H1 (cell line): ENCODE measurements at regions not wholly inside any gene's neighbourhood (a gene's known extent, or its start where the extent isn't known, plus 50 kb on each side); places are given as distances from the start of the nearest gene placed in this dataset.

Source experiments
- CTCF ChIA-PET: fragments of 300-600 bp; sonication (Branson Sonifier 250); formaldehyde crosslinking; loops from one replicate; lab custom pipeline; 2021; ENCODE audit not compliant: partially characterized antibody; lab: Charles Lee
- POLR2A ChIA-PET: fragments of 300-600 bp; sonication (Branson Sonifier 250); formaldehyde crosslinking; loops from one replicate; lab custom pipeline; 2021; ENCODE audit warnings: inconsistent platforms; ENCODE audit not compliant: partially characterized antibody; lab: Charles Lee
- DNase-seq, 2 experiments: peaks; one replicate each; pipeline versions ENCODE4 v3.0.0 to v3.0.0-alpha.2; 2010 to 2022; ENCODE audit warnings: low spot score in 2 of 2, low read depth in 1 of 2, mixed read lengths in 1 of 2
- FAIRE-seq: peaks from 2 replicates; lab custom pipeline; 2011; peaks lifted over from hg19 to GRCh38; lab: Jason Lieb, UNC
- H2AFZ ChIP-seq: 2 replicates; pipeline ENCODE4 v1.8.1; 2012; ENCODE audit warnings: low read length, inconsistent platforms
- H2AK5ac ChIP-seq: 2 replicates; pipeline ENCODE4 v1.6.1; 2013; ENCODE audit warnings: low read depth, low read length
- H2BK120ac ChIP-seq: replicated peaks from 2 replicates; pipeline ENCODE3; 2013; ENCODE audit warnings: low read depth, low read length, inconsistent platforms
- H2BK12ac ChIP-seq: 2 replicates; pipeline ENCODE4 v1.6.1; 2013; ENCODE audit warnings: low read depth, low read length
- H2BK15ac ChIP-seq: 2 replicates; pipeline ENCODE4 v1.6.1; 2013; ENCODE audit warnings: low read length
- H2BK20ac ChIP-seq: 2 replicates; pipeline ENCODE4 v1.6.1; 2013; ENCODE audit warnings: low read length
- H2BK5ac ChIP-seq: 2 replicates; pipeline ENCODE4 v1.6.1; 2013; ENCODE audit warnings: low read depth, low read length
- H3K14ac ChIP-seq: 2 replicates; pipeline ENCODE4 v1.6.1; 2013; ENCODE audit warnings: inconsistent platforms; ENCODE audit not compliant: insufficient read length
- H3K18ac ChIP-seq: 2 replicates; pipeline ENCODE4 v1.6.1; 2013; ENCODE audit warnings: low read length; ENCODE audit errors: extremely low read depth
- H3K23ac ChIP-seq: 2 replicates; pipeline ENCODE4 v1.6.1; 2013; ENCODE audit warnings: inconsistent platforms; ENCODE audit not compliant: insufficient read length
- H3K23me2 ChIP-seq: 2 replicates; pipeline ENCODE4 v1.6.1; 2013; ENCODE audit warnings: low read depth, low read length
- H3K27ac ChIP-seq: 2 replicates; pipeline ENCODE4 v1.6.1; 2011; ENCODE audit warnings: low read depth, low read length, inconsistent platforms
- H3K27me3 ChIP-seq, 4 experiments: replicated peaks in 1 of 4; 1 replicate in 1 of 4; 2 replicates in 3 of 4; pipeline versions ENCODE4 v1.6.1 to v1.8.1; 2011 to 2013; ENCODE audit warnings: low read length in 3 of 4, mild to moderate bottlenecking in 3 of 4, inconsistent platforms in 2 of 4, mixed read lengths in 2 of 4, moderate library complexity in 1 of 4; ENCODE audit not compliant: control insufficient read depth in 3 of 4, insufficient read depth in 3 of 4; ENCODE audit errors: extremely low read depth in 1 of 4
- H3K36me3 ChIP-seq, 4 experiments: 2 replicates each; pipeline versions ENCODE4 v1.6.1 to v1.8.1; 2011 to 2013; ENCODE audit warnings: mild to moderate bottlenecking in 4 of 4, low read length in 3 of 4, moderate library complexity in 2 of 4, control low read depth in 1 of 4, inconsistent platforms in 1 of 4; ENCODE audit not compliant: insufficient read depth in 4 of 4, control insufficient read depth in 2 of 4
- H3K4ac ChIP-seq: replicated peaks from 2 replicates; pipeline ENCODE3; 2013; ENCODE audit warnings: low read length, low read depth, mixed read lengths, inconsistent platforms; ENCODE audit not compliant: insufficient read length
- H3K4me1 ChIP-seq, 4 experiments: replicated peaks in 1 of 4; 1 replicate in 1 of 4; 2 replicates in 3 of 4; pipeline versions ENCODE4 v1.6.1 to v1.8.1; 2011 to 2013; ENCODE audit warnings: low read length in 3 of 4, inconsistent platforms in 2 of 4, mixed read lengths in 1 of 4; ENCODE audit not compliant: insufficient read depth in 4 of 4, control insufficient read depth in 3 of 4
- H3K4me2 ChIP-seq, 2 experiments: 2 replicates each; pipeline versions ENCODE4 v1.6.1 to v1.8.1; 2011 to 2013; ENCODE audit warnings: low read depth in 2 of 2, low read length in 2 of 2, control low read depth in 1 of 2, inconsistent platforms in 1 of 2, mild to moderate bottlenecking in 1 of 2; ENCODE audit not compliant: insufficient read depth in 1 of 2
- H3K4me3 ChIP-seq, 4 experiments: fragments of 200-600, 300-600 bp in 1 of 4; sonication (generic), shearing (Covaris generic), sonication (Bioruptor Twin) in 1 of 4; 2 replicates each; pipeline versions ENCODE4 v1.5.1 to v1.8.1; 2011 to 2016; ENCODE audit warnings: low read length in 4 of 4, low read depth in 3 of 4, control low read depth in 2 of 4, inconsistent platforms in 2 of 4, mild to moderate bottlenecking in 2 of 4, mixed read lengths in 1 of 4, moderate library complexity in 1 of 4; ENCODE audit not compliant: insufficient read depth in 2 of 4; ENCODE audit errors: extremely low read depth in 1 of 4
- H3K56ac ChIP-seq: replicated peaks from 2 replicates; pipeline ENCODE3; 2013; ENCODE audit warnings: low read depth, mild to moderate bottlenecking, mixed read lengths, low read length, inconsistent platforms; ENCODE audit not compliant: insufficient read length
- H3K79me1 ChIP-seq: 2 replicates; pipeline ENCODE4 v1.6.1; 2013; ENCODE audit warnings: low read depth, low read length, control low read depth
- H3K79me2 ChIP-seq, 2 experiments: 2 replicates each; pipeline versions ENCODE4 v1.6.1 to v1.8.1; 2012 to 2013; ENCODE audit warnings: low read length in 2 of 2, mild to moderate bottlenecking in 2 of 2, inconsistent platforms in 1 of 2; ENCODE audit not compliant: insufficient read depth in 2 of 2, control insufficient read depth in 1 of 2
- H3K9ac ChIP-seq, 4 experiments: replicated peaks in 1 of 4; 1 replicate in 1 of 4; 2 replicates in 3 of 4; pipeline versions ENCODE4 v1.6.1 to v1.8.1; 2011 to 2013; ENCODE audit warnings: low read depth in 3 of 4, low read length in 3 of 4, control low read depth in 2 of 4, mild to moderate bottlenecking in 2 of 4, moderate library complexity in 2 of 4, inconsistent platforms in 1 of 4; ENCODE audit errors: extremely low read depth in 1 of 4
- H3K9me3 ChIP-seq, 2 experiments: 2 replicates each; pipeline versions ENCODE4 v1.6.1 to v1.8.1; 2012 to 2013; ENCODE audit warnings: mild to moderate bottlenecking in 2 of 2, moderate library complexity in 2 of 2, control low read depth in 1 of 2, inconsistent platforms in 1 of 2, low read depth in 1 of 2, low read length in 1 of 2, mixed read lengths in 1 of 2; ENCODE audit not compliant: insufficient read depth in 2 of 2
- H4K20me1 ChIP-seq, 2 experiments: replicated peaks in 1 of 2; 2 replicates each; pipeline versions ENCODE3 to v1.8.1; 2011 to 2013; ENCODE audit warnings: inconsistent platforms in 2 of 2, low read length in 2 of 2, mild to moderate bottlenecking in 1 of 2; ENCODE audit not compliant: insufficient read depth in 2 of 2, control insufficient read depth in 1 of 2
- H4K5ac ChIP-seq: 2 replicates; pipeline ENCODE4 v1.6.1; 2013; ENCODE audit warnings: low read length, low read depth, mixed read lengths, inconsistent platforms; ENCODE audit not compliant: insufficient read length
- H4K8ac ChIP-seq: 2 replicates; pipeline ENCODE4 v1.8.0; 2013; ENCODE audit warnings: mild to moderate bottlenecking, moderate library complexity, low read length, inconsistent platforms; ENCODE audit not compliant: insufficient read depth; ENCODE audit errors: extremely low read depth
- H4K91ac ChIP-seq: replicated peaks from 2 replicates; pipeline ENCODE3; 2013; ENCODE audit warnings: low read length, mixed read lengths, inconsistent platforms; ENCODE audit not compliant: insufficient read length
- CBX8 ChIP-seq: fragments of 300-800, 300-1000 bp; sonication (generic); IDR thresholded peaks from 2 replicates; pipeline ENCODE4 v1.7.1; 2016; ENCODE audit warnings: low read depth, low read length, borderline replicate concordance
- GABPA ChIP-seq: IDR thresholded peaks from 2 replicates; pipeline ENCODE4 v1.6.1; 2011; ENCODE audit warnings: mild to moderate bottlenecking, low read length, moderate library complexity, borderline replicate concordance; ENCODE audit not compliant: insufficient read depth
- GTF2F1 ChIP-seq: IDR thresholded peaks from 2 replicates; pipeline ENCODE4 v1.6.1; 2012; ENCODE audit warnings: low read depth, low read length, improper control_type of control experiment, borderline replicate concordance
- JUN ChIP-seq: IDR thresholded peaks from 2 replicates; pipeline ENCODE4 v1.6.1; 2011; ENCODE audit warnings: low read depth, mild to moderate bottlenecking, improper control_type of control experiment, low read length
- JUND ChIP-seq: IDR thresholded peaks from 2 replicates; pipeline ENCODE4 v1.6.1; 2011; ENCODE audit warnings: mild to moderate bottlenecking, improper control_type of control experiment, low read length
- KDM5A ChIP-seq: fragments of 200-600 bp; IDR thresholded peaks from 2 replicates; pipeline ENCODE4 v1.7.1; 2012; ENCODE audit warnings: mild to moderate bottlenecking, low read length, inconsistent platforms, mixed read lengths
- PHF8 ChIP-seq: fragments of 200-600 bp; sonication (generic); conservative IDR thresholded peaks from 2 replicates; pipeline ENCODE4 v1.7.1; 2012; ENCODE audit warnings: low read depth, mild to moderate bottlenecking, inconsistent platforms, low read length, moderate library complexity
- RXRA ChIP-seq: IDR thresholded peaks from 2 replicates; pipeline ENCODE4 v1.6.1; 2011; ENCODE audit warnings: low read depth, mild to moderate bottlenecking, low read length, moderate library complexity; ENCODE audit not compliant: insufficient read depth
- SRF ChIP-seq: IDR thresholded peaks from 2 replicates; pipeline ENCODE4 v1.6.1; 2011; ENCODE audit warnings: mild to moderate bottlenecking, low read depth, low read length, moderate library complexity
- YY1 ChIP-seq: IDR thresholded peaks from 2 replicates; pipeline ENCODE4 v1.6.1; 2011; ENCODE audit warnings: low read depth, mild to moderate bottlenecking, low read length
- WGBS, 2 experiments: shearing (Covaris generic) in 1 of 2; methylation state at CpG; one replicate each; pipeline versions ENCODE4 v1.1.6 to v1.1.7; 2013 to 2015; ENCODE audit warnings: low lambda C conversion rate in 2 of 2, mixed read lengths in 2 of 2, inconsistent platforms in 1 of 2, low coverage in 1 of 2, missing lambda C conversion rate in 1 of 2; ENCODE audit not compliant: insufficient replicate concordance in 2 of 2, insufficient coverage in 1 of 2, insufficient read length in 1 of 2; ENCODE audit errors: extremely low coverage in 1 of 2, missing lambda C conversion rate in 1 of 2; 5-methylcytosine and 5-hydroxymethylcytosine counted together
- TF ChIP-seq, protein P1 (sequence below): IDR thresholded peaks from 2 replicates; pipeline ENCODE4 v1.6.1; 2012; ENCODE audit warnings: inconsistent platforms
- TF ChIP-seq, protein P2 (sequence below): IDR thresholded peaks from 2 replicates; pipeline ENCODE4 v1.6.1; 2011; ENCODE audit warnings: low read depth, mild to moderate bottlenecking, low read length; ENCODE audit not compliant: insufficient read depth
- TF ChIP-seq, protein P3 (sequence below): IDR thresholded peaks from 2 replicates; pipeline ENCODE4 v1.6.1; 2012; ENCODE audit warnings: low read length, inconsistent platforms

DNA sequence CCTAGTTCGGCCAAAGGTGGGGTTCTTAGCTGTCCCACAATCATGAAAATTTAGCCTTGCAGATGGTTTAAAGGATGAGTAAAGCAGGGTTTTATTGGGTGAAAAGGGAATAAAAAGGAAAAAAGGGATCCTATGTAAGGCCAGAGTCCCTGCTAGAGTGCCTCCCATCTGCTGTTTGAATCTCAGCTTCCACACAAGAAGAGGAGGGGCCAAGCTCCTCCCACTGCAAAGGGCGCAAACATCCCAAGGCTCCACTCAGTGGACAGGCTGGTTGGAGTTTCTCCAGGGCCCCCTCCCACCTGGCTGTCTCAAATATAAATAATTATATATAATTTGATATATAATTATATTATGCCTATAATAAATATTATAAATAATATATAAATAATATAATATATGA lies 1272.1 kb upstream of the PCDH20 start:
- no peaks in the 10 kb centered on the region for H3K36me3 ChIP-seq
- no peak overlapping the region for H2BK20ac ChIP-seq
- H3K79me1 ChIP-seq = no peaks in the 10 kb centered on the region
- POLR2A ChIA-PET = no interaction called here
- FAIRE-seq (no peak), DNase-seq (no peak)
- H3K4ac ChIP-seq = no peak overlapping the region
- H3K27ac ChIP-seq = no peak overlapping the region
- H4K20me1 ChIP-seq = no peaks in the 10 kb centered on the region
- WGBS, 2 experiments = 91% methylated on average over 2 of the region's 2 CpGs; no CpG with 5 or more reads in 1 of the 2 experiments
- H4K91ac ChIP-seq = no peak overlapping the region
- no peak overlapping the region for H3K4me2 ChIP-seq
- H3K9ac ChIP-seq = no peak overlapping the region
- H2BK5ac ChIP-seq = no peak overlapping the region
- no peak overlapping the region for H2BK120ac ChIP-seq
- H3K4me1 ChIP-seq = peaks cover 0 to 4% (median 0%) of the 10 kb centered on the region in 4 experiments; a peak in 1 of 7 replicates
- no peak overlapping the region for H2BK12ac ChIP-seq
- H3K27me3 ChIP-seq = no peaks in the 10 kb centered on the region
- H3K23ac ChIP-seq = no peak overlapping the region
- H3K23me2 ChIP-seq = no peaks in the 10 kb centered on the region
- H4K8ac ChIP-seq = no peak overlapping the region
- no peak overlapping the region for H3K18ac ChIP-seq
- H3K56ac ChIP-seq = no peak overlapping the region
- no peak overlapping the region for H3K14ac ChIP-seq
- no peak overlapping the region for H3K4me3 ChIP-seq
- H2AK5ac ChIP-seq = no peak overlapping the region
- H4K5ac ChIP-seq = no peak overlapping the region
- no peaks in the 10 kb centered on the region for H3K9me3 ChIP-seq
- no peak overlapping the region for H2AFZ ChIP-seq
- H2BK15ac ChIP-seq = no peak overlapping the region
- no peaks in the 10 kb centered on the region for H3K79me2 ChIP-seq
- CTCF ChIA-PET = no interaction called here
- TF ChIP-seq, protein P1, sequence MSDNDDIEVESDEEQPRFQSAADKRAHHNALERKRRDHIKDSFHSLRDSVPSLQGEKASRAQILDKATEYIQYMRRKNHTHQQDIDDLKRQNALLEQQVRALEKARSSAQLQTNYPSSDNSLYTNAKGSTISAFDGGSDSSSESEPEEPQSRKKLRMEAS = no peak
- no peak for TF ChIP-seq PHF8
- TF ChIP-seq YY1 = no peak
- no peak for TF ChIP-seq SRF
- no peak for TF ChIP-seq GABPA
- no peak for TF ChIP-seq JUND
- no peak for TF ChIP-seq RXRA
- TF ChIP-seq, protein P2, sequence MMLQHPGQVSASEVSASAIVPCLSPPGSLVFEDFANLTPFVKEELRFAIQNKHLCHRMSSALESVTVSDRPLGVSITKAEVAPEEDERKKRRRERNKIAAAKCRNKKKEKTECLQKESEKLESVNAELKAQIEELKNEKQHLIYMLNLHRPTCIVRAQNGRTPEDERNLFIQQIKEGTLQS = no peak
- TF ChIP-seq JUN = no peak
- TF ChIP-seq CBX8 = no peak
- TF ChIP-seq GTF2F1 = no peak
- no peak for TF ChIP-seq KDM5A
- TF ChIP-seq, protein P3, sequence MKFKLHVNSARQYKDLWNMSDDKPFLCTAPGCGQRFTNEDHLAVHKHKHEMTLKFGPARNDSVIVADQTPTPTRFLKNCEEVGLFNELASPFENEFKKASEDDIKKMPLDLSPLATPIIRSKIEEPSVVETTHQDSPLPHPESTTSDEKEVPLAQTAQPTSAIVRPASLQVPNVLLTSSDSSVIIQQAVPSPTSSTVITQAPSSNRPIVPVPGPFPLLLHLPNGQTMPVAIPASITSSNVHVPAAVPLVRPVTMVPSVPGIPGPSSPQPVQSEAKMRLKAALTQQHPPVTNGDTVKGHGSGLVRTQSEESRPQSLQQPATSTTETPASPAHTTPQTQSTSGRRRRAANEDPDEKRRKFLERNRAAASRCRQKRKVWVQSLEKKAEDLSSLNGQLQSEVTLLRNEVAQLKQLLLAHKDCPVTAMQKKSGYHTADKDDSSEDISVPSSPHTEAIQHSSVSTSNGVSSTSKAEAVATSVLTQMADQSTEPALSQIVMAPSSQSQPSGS = no peak
